ENCODE measurements at regions not wholly inside any gene's neighbourhood (a gene's known extent, or its start where the extent isn't known, plus 50 kb on each side); places are given as distances from the start of the nearest gene placed in this dataset.

GRCh38 chr9:10701906-10702305 lies 89.1 kb upstream of the PTPRD start:
- BruUV-seq (replicated peaks), result no TSS peak
- Histone ChIP-seq H3K4me1 (ENCODE audit: control insufficient read depth, insufficient read depth, low read length) (no peaks in the 10 kb centered on the region), H3K27ac (ENCODE audit: low read length) (no peak overlapping the region), H3K27me3 (ENCODE audit: control insufficient read depth, insufficient read depth, low read length) (no peaks in the 10 kb centered on the region), H3K36me3 (ENCODE audit: control insufficient read depth, insufficient read depth, low read length) (no peaks in the 10 kb centered on the region), H3K9me3 (ENCODE audit: control insufficient read depth, insufficient read depth, low read depth, low read length) (no peaks in the 10 kb centered on the region), H3K4me3 (ENCODE audit: low read depth in 2 of 2, low read length in 2 of 2) (no peak overlapping the region)
- in situ Hi-C loops (cut with HindIII; ENCODE audit: low pct_unique_long_range_greater_than_20kb, low sequenced_read_pairs) (no loop called here), intact Hi-C loops (cut with micrococcal nuclease; ENCODE audit: unreplicated experiment) (no loop called here)
- TF ChIP-seq TCF7L2 (IDR thresholded peaks at IDR 0.05; ENCODE audit: low read depth, low read length) (no peak), REST (IDR thresholded peaks at IDR 0.05; ENCODE audit: insufficient read depth in 1 of 2, low read depth in 2 of 2, low read length in 1 of 2) (no peak), POLR2AphosphoS5 (IDR thresholded peaks at IDR 0.05; ENCODE audit: low read depth, low read length) (no peak)
- CTCF ChIA-PET, result no interaction called here
- POLR2A ChIA-PET, result no interaction called here
- ATAC-seq, result no peak
- no peak for DNase-seq (ENCODE audit: low read depth, low spot score)

GRCh38 chr9:10703139-10703538 lies 90.3 kb upstream of the PTPRD start:
- H3K4me3 ChIP-seq (ENCODE audit: low read depth in 2 of 2, low read length in 2 of 2), result no peak overlapping the region
- no peaks in the 10 kb centered on the region for H3K4me1 ChIP-seq (ENCODE audit: control insufficient read depth, insufficient read depth, low read length)
- POLR2A ChIA-PET, result no interaction called here
- BruUV-seq (replicated peaks), result no TSS peak
- DNase-seq (ENCODE audit: low read depth, low spot score) (no peak), ATAC-seq (no peak)
- intact Hi-C loops (cut with micrococcal nuclease; ENCODE audit: unreplicated experiment), result no loop called here
- H3K27me3 ChIP-seq (ENCODE audit: control insufficient read depth, insufficient read depth, low read length), result no peaks in the 10 kb centered on the region
- H3K36me3 ChIP-seq (ENCODE audit: control insufficient read depth, insufficient read depth, low read length), result no peaks in the 10 kb centered on the region
- CTCF ChIA-PET, result no interaction called here
- H3K9me3 ChIP-seq (ENCODE audit: control insufficient read depth, insufficient read depth, low read depth, low read length), result no peaks in the 10 kb centered on the region
- in situ Hi-C loops (cut with HindIII; ENCODE audit: low pct_unique_long_range_greater_than_20kb, low sequenced_read_pairs), result no loop called here
- no peak for TF ChIP-seq SIN3A (IDR thresholded peaks at IDR 0.05; ENCODE audit: borderline replicate concordance, insufficient read depth, low read depth, low read length)
- TF ChIP-seq POLR2AphosphoS5 (IDR thresholded peaks at IDR 0.05; ENCODE audit: low read depth, low read length), result no peak
- TF ChIP-seq REST (IDR thresholded peaks at IDR 0.05; ENCODE audit: insufficient read depth in 1 of 2, low read depth in 2 of 2, low read length in 1 of 2), result no peak
- TF ChIP-seq TCF7L2 (IDR thresholded peaks at IDR 0.05; ENCODE audit: low read depth, low read length), result no peak
- TF ChIP-seq CTCF (IDR thresholded peaks at IDR 0.05), result no peak
- no peak overlapping the region for H3K27ac ChIP-seq (ENCODE audit: low read length)

Measured in Panc1 (cell line).